ENCODE measurements at regions not wholly inside any gene's neighbourhood (a gene's known extent, or its start where the extent isn't known, plus 50 kb on each side); places are given as distances from the start of the nearest gene placed in this dataset.

GRCh38 chr15:93987068-93987467 is 244.3 kb upstream of the MCTP2 start:
- H3K9me3 ChIP-seq, result peaks cover 0 to 3% (median 0%) of the 10 kb centered on the region in 12 donors
- peak overlapping the region in 1 of 12 donors; percentile 20 for H3K27ac ChIP-seq
- no peak for TF ChIP-seq CTCF (IDR thresholded peaks at IDR 0.05)
- no peak for TF ChIP-seq POLR2A (IDR thresholded peaks at IDR 0.05)
- no peaks in the 10 kb centered on the region for H3K36me3 ChIP-seq
- DNase-seq (no peak), ATAC-seq (no peak)
- H3K27me3 ChIP-seq, result no peaks in the 10 kb centered on the region
- intact Hi-C loops (cut with DNase I), result loop anchor here in 2 of 10 donors (10.0 kb wide), 2 partner anchors 902 to 942 kb away; partner anchors contain the start of gene RGMA (in 1 of the 2)
- no peak overlapping the region for H3K4me3 ChIP-seq
- H3K4me1 ChIP-seq, result peaks cover 0 to 25% (median 3%) of the 10 kb centered on the region in 12 donors
- 66 to 77% (median 71%) methylated on average over 5 of the region's 5 CpGs for whole genome bisulfite sequencing, 4 donors

DNA sequence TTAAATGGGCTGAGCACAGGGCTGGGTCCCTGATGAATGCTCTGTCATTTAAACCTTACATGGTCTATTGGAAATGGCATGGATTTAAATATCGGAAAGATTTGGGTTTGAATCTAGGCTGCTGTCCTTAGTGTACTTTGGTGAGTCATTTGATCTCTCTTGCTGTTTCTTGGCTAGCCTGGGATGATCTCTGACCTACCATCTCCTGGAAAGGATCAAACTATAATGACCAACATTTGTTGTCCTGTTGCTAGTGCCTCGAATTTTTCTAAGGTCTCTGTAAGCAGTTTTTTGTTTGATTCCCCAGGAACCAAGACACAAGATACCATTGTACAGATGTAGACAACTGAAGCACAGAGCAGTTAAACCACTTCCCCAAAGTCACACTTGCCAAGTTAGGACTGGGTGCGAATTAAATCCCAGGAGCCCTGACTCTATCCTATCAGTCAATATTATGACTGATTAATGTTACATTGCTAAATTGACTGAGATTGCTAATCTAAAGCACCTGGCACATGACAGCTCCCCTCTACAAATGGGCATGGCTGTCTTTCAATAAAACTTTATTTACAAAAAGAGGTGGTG is 244.9 kb upstream of the MCTP2 start:
- ATAC-seq (peak in 1 of 4 donors; percentile 33), DNase-seq (no peak)
- Histone ChIP-seq H3K9me3 (peaks cover 0 to under 1% (median 0%) of the 10 kb centered on the region in 12 donors), H3K4me3 (no peak overlapping the region), H3K27me3 (no peaks in the 10 kb centered on the region), H3K4me1 (peaks cover 0 to 31% (median 5%) of the 10 kb centered on the region in 12 donors), H3K27ac (peak overlapping the region in 5 of 12 donors; percentile 26 to 52 (median 45)), H3K36me3 (no peaks in the 10 kb centered on the region)
- intact Hi-C loops (cut with DNase I), result loop anchor here in 2 of 10 donors (10.0 kb wide), 2 partner anchors 902 to 942 kb away; partner anchors contain the start of gene RGMA (in 1 of the 2)
- WGBS, 4 donors, result 62 to 79% (median 70%) methylated on average over 3 of the region's 3 CpGs
- no peak for TF ChIP-seq POLR2A (IDR thresholded peaks at IDR 0.05)
- no peak for TF ChIP-seq CTCF (IDR thresholded peaks at IDR 0.05)

DNA sequence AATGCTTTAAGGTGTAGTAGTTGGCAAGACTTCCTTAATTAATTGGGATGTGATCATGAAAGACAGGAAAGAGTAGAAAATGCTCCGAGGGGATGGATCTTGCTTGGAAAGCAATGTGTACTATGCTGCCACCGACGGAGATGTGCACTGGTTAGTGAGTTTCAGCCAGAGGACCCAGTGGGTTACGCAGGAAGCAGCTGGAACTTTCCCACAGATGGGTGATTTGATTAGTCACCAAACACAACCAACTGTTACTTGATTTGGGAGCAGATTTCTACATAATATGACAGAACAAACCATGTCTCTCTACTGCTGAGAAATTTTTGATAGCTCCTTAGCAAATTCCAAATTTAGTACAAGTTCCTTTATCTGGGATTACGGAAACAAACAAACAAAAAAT is 245.4 kb upstream of the MCTP2 start:
- TF ChIP-seq CTCF (IDR thresholded peaks at IDR 0.05) (no peak), POLR2A (IDR thresholded peaks at IDR 0.05) (no peak)
- Histone ChIP-seq H3K27ac (peak overlapping the region in 6 of 12 donors; percentile 18 to 52 (median 42)), H3K27me3 (no peaks in the 10 kb centered on the region), H3K36me3 (no peaks in the 10 kb centered on the region), H3K4me3 (no peak overlapping the region), H3K9me3 (no peaks in the 10 kb centered on the region), H3K4me1 (peaks cover 0 to 31% (median 5%) of the 10 kb centered on the region in 12 donors)
- DNase-seq (no peak), ATAC-seq (peak in 1 of 4 donors; percentile 49)
- WGBS, 4 donors, result 61 to 75% (median 66%) methylated on average over 5 of the region's 5 CpGs
- intact Hi-C loops (cut with DNase I), result loop anchor here in 2 of 10 donors (10.0 kb wide), 2 partner anchors 901 to 941 kb away; partner anchors contain the start of gene RGMA (in 1 of the 2)

DNA sequence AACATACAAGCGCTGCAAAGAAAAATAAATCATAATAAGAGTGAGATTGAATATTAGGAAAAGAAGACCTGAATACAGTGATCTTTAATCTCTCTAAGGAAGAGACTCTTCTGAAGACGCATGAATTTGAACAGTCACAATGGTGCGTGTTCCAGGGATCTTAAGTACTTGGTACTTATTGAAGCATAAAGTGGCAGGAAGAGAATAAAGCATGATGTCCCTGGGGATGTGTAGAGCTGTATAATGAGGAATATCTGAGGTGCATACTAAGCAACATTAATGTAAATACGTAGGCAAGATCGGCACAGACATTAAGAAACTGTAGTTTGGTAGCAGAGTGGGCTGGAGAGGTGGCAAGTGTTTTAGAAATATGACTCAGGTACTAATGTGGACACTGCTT is 246.2 kb upstream of the MCTP2 start:
- 74 to 88% (median 84%) methylated on average over 5 of the region's 5 CpGs for WGBS, 4 donors
- intact Hi-C loops (cut with DNase I), result loop anchor here in 2 of 10 donors (10.0 kb wide), 2 partner anchors 900 to 940 kb away; partner anchors contain the start of gene RGMA (in 1 of the 2)

More for the DNA sequence above, 246.2 kb upstream of the MCTP2 start:
- Histone ChIP-seq H3K27me3 (no peaks in the 10 kb centered on the region), H3K36me3 (no peaks in the 10 kb centered on the region), H3K27ac (peak overlapping the region in 2 of 12 donors; percentile 18 to 82), H3K9me3 (no peaks in the 10 kb centered on the region), H3K4me3 (no peak overlapping the region), H3K4me1 (peaks cover 0 to 31% (median 6%) of the 10 kb centered on the region in 12 donors)
- no peak for DNase-seq
- TF ChIP-seq POLR2A (IDR thresholded peaks at IDR 0.05), result no peak
- TF ChIP-seq CTCF (IDR thresholded peaks at IDR 0.05), result no peak
- ATAC-seq, result no peak
